HG02588 (cell line): ENCODE measurements at regions not wholly inside any gene's neighbourhood (a gene's known extent, or its start where the extent isn't known, plus 50 kb on each side); places are given as distances from the start of the nearest gene placed in this dataset.
"Not testable (repeated sequence)": the region's sequence is repeated elsewhere in the genome, so short reads cannot be mapped to it uniquely, and the experiment has no call there.

Experiments used
- ATAC-seq: cut with Tn5 transposase; IDR thresholded peaks from one replicate; pipeline ENCODE4 v1.9.1; 2021; ENCODE audit warnings: mild to moderate bottlenecking, moderate library complexity; ENCODE audit not compliant: unreplicated experiment

GRCh38 chr21:15301014-15301413 is 236.2 kb upstream of the NRIP1 start:
- ATAC-seq, result no peak

DNA sequence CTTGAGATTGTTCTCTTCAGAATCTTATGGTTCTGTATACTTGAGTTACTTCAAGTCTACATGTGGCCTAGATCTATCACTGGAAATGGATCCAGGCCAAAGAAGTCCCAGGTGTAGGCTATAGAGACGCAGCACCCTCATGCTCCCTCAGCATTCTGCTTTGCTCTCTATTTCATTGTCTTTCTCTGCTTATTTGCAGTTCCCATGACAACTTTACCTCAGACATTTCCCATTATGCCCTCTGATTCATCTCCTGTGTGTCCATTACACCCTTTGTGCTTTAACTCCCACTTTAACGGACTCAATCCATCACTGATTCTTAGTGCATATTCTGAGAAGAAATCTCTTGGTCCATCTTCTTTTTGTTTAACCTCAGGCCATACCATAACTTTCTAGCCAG is 236.9 kb upstream of the NRIP1 start:
- no peak for ATAC-seq

DNA sequence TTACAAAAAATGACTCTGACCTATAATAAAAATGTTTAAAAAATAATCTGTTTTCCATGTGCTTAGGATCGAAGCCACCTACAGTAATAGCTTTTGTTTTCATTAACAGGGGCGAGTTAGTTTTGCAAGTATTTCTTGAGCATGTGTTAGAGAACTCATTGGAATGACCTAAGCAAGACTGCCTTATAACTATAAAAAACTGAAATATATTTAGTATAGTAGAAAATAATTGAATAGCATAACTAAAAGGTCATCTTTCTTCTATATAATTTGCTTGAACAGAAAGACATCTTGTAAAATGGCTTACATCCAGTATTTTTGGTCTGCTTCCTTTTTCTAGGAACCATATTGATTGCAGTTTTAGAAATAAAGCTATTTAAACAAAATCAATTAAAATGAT is 241.5 kb upstream of the NRIP1 start:
- no peak for ATAC-seq

DNA sequence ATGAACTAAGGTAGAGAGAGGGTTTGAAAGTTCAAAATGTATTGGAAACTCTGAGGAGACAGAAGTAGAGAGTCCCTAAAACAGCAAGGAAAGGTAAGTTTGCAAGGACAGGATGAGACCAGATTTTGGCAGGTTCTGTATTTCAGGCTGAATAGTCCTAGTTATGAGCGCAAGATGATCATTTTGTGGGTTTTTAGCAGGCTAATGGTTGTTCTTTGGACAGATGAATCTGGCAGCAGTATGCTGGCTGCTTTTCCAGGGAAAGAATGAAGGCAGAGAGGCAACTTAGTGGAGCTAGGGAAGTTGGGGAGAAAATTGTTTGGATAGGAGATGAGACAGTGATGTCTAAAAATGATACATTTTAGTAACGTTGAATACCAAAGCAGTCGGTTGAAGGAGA is 243.5 kb upstream of the NRIP1 start:
- ATAC-seq, result no peak

- ATAC-seq, result no peak
Measured at GRCh38 chr21:15309022-15309590, 244.3 kb upstream of the NRIP1 start.

GRCh38 chr21:15309721-15310120 is 244.9 kb upstream of the NRIP1 start:
- ATAC-seq, result no peak

- ATAC-seq, result no peak
Measured at GRCh38 chr21:15311510-15311909, 246.7 kb upstream of the NRIP1 start.

- ATAC-seq, result not testable (repeated sequence)
Measured at GRCh38 chr21:15317034-15317433, 252.2 kb upstream of the NRIP1 start.

- ATAC-seq, result no peak
Measured at GRCh38 chr21:15319727-15320126, 254.9 kb upstream of the NRIP1 start.

DNA sequence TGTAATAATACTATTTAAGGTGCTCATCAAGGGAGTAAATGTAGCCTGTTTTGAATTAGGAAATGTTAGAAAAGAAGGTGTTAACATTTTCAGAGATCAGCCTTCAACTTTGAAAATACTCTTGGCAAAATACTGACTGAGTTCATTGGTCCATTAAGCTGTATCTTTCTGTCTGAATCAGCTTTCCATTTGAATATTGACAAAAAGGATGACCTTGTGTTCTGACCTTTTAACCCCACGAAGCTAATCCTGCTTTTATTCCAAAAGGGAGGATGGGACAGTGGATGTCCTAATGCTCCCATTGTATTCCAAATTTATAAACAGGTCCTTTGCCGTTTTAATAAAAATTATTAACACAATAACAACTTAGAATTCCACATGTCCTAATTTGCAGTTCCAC is 259.7 kb upstream of the NRIP1 start:
- ATAC-seq, result no peak

DNA sequence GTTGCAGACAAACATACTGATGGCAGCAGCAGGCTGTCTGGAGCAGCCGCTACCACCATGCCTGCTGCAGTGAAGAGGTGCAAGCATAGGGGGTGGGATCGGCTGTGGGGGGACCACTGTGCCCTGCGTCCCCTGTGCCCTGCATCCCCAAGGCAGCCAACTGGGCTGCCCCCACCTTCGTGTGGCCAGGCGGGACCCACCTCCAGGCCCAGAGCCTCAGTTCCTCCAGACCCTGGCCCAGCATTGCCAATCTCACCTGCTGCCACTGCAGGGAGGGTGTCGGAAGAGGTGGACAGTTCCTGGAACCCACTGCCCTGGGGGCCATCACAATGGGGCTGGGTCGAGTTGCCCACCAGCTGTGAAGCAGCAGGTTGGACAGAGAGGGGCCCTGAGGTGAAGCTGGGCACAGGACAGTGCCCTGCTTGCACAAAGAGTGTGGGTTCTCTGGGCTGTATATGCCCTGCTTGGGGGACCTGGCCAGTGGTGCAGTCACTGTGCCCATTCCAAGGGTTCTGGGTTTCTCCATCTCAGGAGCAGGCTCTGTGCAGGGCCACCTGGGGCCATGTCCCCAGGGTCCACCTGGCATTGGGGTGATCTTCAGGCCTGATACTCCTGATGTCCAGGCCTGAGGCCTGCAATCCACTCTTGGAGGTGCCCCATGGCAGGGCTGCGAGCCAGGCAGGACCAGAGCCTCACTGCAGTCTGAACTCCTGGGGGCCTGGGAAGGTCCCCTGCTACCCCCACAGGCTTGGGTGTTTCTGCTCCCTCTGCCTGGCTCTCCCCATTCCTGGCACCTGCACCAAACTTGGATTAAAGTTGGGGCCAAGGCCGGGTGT is 261.4 kb upstream of the NRIP1 start:
- ATAC-seq, result no peak

GRCh38 chr21:15327637-15328265 is 263.0 kb upstream of the NRIP1 start:
- ATAC-seq, result no peak

DNA sequence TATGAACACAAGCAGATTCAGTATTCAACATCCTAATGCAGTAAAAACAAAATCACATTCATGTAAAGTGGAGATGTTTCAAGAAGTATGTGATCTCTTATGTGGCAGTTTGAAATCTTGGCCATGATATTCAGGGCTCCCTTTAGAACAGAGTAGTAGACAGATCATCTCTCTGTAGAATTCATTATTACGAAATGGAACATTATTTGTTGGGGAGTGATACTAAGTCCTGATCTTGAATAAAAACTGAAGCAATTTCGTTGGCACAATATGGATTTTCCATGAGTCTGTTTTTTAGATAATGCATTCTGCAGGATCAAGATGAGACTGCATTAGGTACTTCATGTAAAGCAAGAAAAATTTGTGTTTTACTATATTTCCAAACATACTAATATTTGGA is 264.4 kb upstream of the NRIP1 start:
- no peak for ATAC-seq

DNA sequence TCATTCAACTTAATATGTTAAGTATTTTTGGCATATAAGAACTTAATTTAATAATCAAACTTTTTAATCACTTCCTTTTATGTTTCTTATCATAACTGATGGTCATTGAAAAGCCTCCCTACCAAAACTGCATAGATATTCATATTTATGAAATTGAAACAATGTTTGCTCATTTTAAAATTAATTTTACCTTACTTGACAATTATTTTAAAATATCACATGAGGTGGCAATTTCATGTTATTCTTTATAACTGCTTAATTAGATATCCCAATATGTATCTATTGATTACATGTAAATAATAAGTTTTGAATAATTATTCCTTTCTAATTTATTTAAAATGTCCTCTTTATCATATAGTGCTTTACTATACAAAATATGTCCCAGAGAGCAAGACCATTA is 266.1 kb upstream of the NRIP1 start:
- ATAC-seq, result no peak

GRCh38 chr21:15332572-15332971 is 267.8 kb upstream of the NRIP1 start:
- ATAC-seq, result no peak

DNA sequence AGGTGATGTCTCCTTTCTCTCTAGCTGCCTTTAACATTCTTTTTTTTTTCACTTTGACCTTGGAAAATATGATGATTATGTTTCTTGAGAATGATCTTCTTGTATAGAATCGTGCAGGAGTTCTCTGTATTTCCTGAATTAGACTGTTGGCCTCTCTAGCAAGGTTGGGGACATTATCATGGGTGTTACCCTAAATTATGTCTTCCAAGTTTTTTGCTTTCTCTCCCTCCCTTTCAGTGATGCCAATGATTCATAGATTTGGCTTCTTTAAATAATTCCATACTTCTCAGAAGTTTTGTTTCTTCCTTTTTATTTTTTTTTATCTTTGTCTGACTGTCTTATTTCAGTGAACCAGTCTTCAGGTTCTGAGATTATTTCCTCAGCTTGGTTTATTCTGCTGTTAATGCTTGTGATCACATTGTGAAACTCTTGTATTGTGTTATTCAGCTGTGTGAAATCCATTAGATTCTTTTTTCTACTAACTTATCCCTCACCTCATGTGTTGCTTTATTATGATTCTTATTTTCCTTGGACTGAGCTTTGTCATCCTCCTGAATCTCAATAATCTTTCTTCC is 268.4 kb upstream of the NRIP1 start:
- no peak for ATAC-seq

DNA sequence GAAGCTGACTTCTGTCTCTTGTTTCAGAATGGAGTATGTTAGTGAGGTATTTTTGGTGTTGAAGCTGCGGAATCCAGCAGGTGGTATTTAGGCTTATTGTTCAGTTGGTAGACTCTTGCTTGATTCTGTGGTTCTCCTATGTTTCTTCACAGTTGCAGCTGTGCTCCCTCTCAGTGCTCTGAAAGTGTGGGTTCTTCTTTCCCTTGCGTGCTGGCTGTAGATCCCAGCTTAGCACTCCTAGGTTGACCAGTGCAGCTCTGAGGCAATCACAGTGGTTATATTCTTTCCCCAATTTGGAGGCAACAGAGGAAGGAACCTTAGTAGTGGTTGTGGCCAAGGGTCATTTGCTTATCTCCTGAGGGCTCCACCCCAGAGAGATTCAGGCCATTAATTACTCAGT is 269.2 kb upstream of the NRIP1 start:
- ATAC-seq, result no peak

DNA sequence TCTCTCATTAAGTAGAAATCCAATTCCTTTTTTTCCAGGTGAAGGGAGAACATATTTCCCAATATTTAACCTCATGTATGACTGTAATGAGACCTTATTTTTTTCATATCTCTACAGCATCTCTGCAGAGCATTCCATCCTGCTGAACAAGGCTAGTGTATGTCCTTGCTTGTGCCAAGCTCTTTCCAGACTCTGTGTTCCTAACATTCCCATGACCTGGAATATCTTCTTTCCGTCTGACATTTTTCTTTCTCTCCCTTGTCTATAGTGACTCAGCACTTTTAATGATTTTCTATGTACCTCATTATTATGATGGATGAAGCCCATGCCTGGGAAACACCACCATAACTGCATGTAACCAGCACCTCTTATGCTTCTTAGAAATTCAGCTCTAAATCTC is 278.3 kb upstream of the NRIP1 start:
- no peak for ATAC-seq

DNA sequence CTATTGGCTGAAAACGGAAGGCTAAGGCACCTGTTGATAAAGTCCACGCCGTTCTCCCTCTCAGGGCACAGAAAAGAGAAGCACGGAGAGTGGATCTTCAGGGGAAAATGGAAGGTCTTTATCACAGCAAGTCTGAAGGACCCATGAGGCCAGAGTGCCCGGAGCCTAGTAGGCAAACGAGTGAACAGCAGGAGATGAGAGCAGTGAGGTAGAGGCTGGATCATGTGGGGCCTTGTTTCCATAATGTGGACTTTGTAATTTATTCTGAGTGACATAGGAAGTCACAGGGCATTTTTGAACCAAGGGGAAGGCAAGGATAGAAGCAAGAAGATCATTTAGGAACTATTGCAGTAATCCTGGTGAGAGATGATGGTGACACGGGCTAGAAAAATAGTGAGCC is 287.2 kb upstream of the NRIP1 start:
- no peak for ATAC-seq

DNA sequence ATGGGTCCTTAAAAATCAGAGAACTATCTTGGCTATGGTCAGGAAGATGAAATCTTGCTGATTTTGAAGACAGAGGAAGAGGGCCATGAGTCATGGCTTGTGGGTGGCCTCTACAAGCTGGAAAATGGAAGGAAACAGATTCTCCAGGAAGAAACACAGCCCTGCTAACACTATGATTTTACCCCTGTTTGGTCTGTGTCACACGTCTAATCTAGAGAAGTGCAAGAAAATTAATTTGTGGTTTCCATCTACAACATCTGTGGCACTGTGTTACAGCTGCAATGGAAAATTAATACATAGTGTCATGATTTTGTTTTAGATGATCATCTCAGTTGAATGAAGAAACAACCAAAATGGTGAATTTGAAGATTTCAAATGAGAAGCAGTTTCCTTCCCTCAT is 288.7 kb upstream of the NRIP1 start:
- ATAC-seq, result no peak

DNA sequence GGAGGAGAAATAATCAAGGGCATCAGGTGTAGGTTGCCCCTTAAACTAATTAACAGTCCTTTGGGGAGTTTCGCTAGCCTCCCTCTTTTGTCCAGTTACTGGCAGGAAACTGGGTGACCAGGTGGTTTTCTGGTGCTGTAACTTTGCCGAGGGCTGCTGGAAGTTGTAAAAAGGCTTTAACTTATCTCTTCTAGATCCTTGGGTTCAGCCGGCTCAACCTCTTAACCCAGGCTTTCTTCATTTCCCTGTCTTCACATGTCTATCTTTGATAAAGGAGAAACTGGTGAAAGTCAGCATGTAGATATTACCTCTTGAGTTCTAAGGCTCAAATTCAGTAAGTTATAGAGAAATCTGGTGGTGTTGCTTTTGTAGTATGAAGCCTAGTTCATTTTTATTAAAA is 289.7 kb upstream of the NRIP1 start:
- ATAC-seq, result no peak

DNA sequence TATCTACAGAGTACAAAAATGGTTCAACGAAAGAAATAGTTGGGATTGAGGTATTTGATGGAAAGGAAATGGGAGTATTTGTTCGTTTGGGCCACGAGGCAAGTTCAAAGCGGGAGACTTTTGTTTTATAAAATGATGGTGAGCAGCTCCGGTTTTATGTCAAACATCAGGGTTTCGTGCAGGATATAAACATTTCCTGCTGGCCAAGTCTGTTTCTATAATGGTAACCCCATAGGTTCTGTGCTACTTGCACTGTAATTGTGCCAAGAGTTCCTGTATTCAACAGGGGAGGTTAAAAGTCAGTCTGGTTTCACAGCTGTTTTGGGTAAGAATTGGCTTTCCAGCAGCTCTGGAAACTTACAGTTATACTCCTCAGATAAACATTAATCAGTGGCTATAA is 290.3 kb upstream of the NRIP1 start:
- ATAC-seq, result no peak
